GM23338 (cell line): ENCODE measurements at regions not wholly inside any gene's neighbourhood (a gene's known extent, or its start where the extent isn't known, plus 50 kb on each side); places are given as distances from the start of the nearest gene placed in this dataset.

ENCODE experiments used
- ATAC-seq: fragments of 200-7000 bp; cut with Tn5 transposase; 3 replicates; pipeline ENCODE4 v1.9.1; 2020
- DNase-seq: peaks from one replicate; pipeline ENCODE4 v3.0.0-alpha.2; 2015; ENCODE audit warnings: low spot score
- H2AFZ ChIP-seq: fragments of 200-600 bp; sonication (generic); 2 replicates; pipeline ENCODE4 v1.8.0; 2016; ENCODE audit warnings: antibody characterized with exemption, mild to moderate bottlenecking, moderate library complexity
- H3F3A ChIP-seq: fragments of 200-600 bp; sonication (generic); replicated peaks from 2 replicates; pipeline ENCODE4 v1.8.0; 2017; ENCODE audit warnings: antibody characterized with exemption, mixed run types, low read depth
- H3K27ac ChIP-seq: fragments of 200-600 bp; sonication (generic); 2 replicates; pipeline ENCODE4 v1.6.1; 2016; ENCODE audit warnings: low read depth
- H3K27me3 ChIP-seq: fragments of 200-600 bp; sonication (generic); 2 replicates; pipeline ENCODE4 v1.8.0; 2016; ENCODE audit warnings: mild to moderate bottlenecking, mixed run types, moderate library complexity; ENCODE audit not compliant: insufficient read depth
- H3K36me3 ChIP-seq: fragments of 200-600 bp; sonication (generic); 2 replicates; pipeline ENCODE4 v1.8.0; 2016; ENCODE audit warnings: mild to moderate bottlenecking; ENCODE audit not compliant: insufficient read depth
- H3K4me1 ChIP-seq: fragments of 200-600 bp; sonication (generic); 2 replicates; pipeline ENCODE4 v1.8.0; 2016; ENCODE audit warnings: mild to moderate bottlenecking, moderate library complexity; ENCODE audit not compliant: insufficient read depth
- H3K4me2 ChIP-seq: fragments of 200-600 bp; sonication (generic); 2 replicates; pipeline ENCODE4 v1.7.1; 2017; ENCODE audit warnings: mixed run types
- H3K4me3 ChIP-seq: fragments of 200-600 bp; sonication (generic); 2 replicates; pipeline ENCODE4 v1.6.1; 2016; ENCODE audit warnings: mixed run types
- H3K79me2 ChIP-seq: fragments of 200-600 bp; sonication (generic); replicated peaks from 2 replicates; pipeline ENCODE4 v1.8.0; 2017; ENCODE audit warnings: mild to moderate bottlenecking; ENCODE audit not compliant: insufficient read depth
- H3K9me2 ChIP-seq: fragments of 200-600 bp; sonication (generic); 2 replicates; pipeline ENCODE4 v1.8.0; 2017; ENCODE audit not compliant: insufficient read depth
- H4K20me1 ChIP-seq: fragments of 200-600 bp; sonication (generic); replicated peaks from 2 replicates; pipeline ENCODE4 v1.8.0; 2017; ENCODE audit warnings: mild to moderate bottlenecking; ENCODE audit not compliant: insufficient read depth
- H3K27ac Mint-ChIP-seq: 2 replicates; pipeline ENCODE4 v1.8.0; 2020; ENCODE audit warnings: inconsistent platforms, mild to moderate bottlenecking, moderate library complexity, mixed read lengths
- H3K27me3 Mint-ChIP-seq: 3 replicates; pipeline ENCODE4 v1.8.0; 2022; ENCODE audit warnings: low read depth, mild to moderate bottlenecking, moderate library complexity, mixed read lengths, inconsistent platforms; ENCODE audit not compliant: insufficient read depth, poor library complexity
- H3K36me3 Mint-ChIP-seq: 3 replicates; pipeline ENCODE4 v1.8.0; 2021; ENCODE audit warnings: low read depth, mild to moderate bottlenecking, inconsistent platforms, moderate library complexity, mixed read lengths
- H3K4me1 Mint-ChIP-seq: 3 replicates; pipeline ENCODE4 v1.8.0; 2020; ENCODE audit warnings: mild to moderate bottlenecking, inconsistent platforms, mixed read lengths
- H3K4me3 Mint-ChIP-seq: 3 replicates; pipeline ENCODE4 v1.8.0; 2021; ENCODE audit warnings: moderate library complexity, mild to moderate bottlenecking, inconsistent platforms, mixed read lengths
- H3K9me3 Mint-ChIP-seq: 3 replicates; pipeline ENCODE4 v1.8.0; 2020; ENCODE audit warnings: moderate library complexity, mild to moderate bottlenecking, inconsistent platforms, mixed read lengths
- CREB1 ChIP-seq: fragments of 250-450 bp; sonication (Bioruptor Pico); IDR thresholded peaks from 2 replicates; pipeline ENCODE4 v1.5.0; 2020; ENCODE audit warnings: low read depth, mild to moderate bottlenecking, moderate library complexity
- EZH2 ChIP-seq: fragments of 200-600 bp; sonication (generic); IDR thresholded peaks from one replicate; pipeline ENCODE4 v1.8.0; 2017; ENCODE audit warnings: antibody characterized with exemption, mild to moderate bottlenecking, low read depth; ENCODE audit not compliant: unreplicated experiment
- JUNB ChIP-seq: IDR thresholded peaks from one replicate; pipeline ENCODE4 v1.6.1; 2016; ENCODE audit warnings: antibody characterized with exemption; ENCODE audit not compliant: unreplicated experiment
- NANOG ChIP-seq: IDR thresholded peaks from 2 replicates; pipeline ENCODE4 v1.6.1; 2016; ENCODE audit warnings: antibody characterized with exemption, borderline replicate concordance
- REST ChIP-seq: IDR thresholded peaks from one replicate; pipeline ENCODE4 v1.6.1; 2018; ENCODE audit warnings: antibody characterized with exemption; ENCODE audit not compliant: unreplicated experiment
- STAT1 ChIP-seq: IDR thresholded peaks from one replicate; pipeline ENCODE4 v1.6.1; 2016; ENCODE audit warnings: antibody characterized with exemption; ENCODE audit not compliant: unreplicated experiment
- ZNF114 ChIP-seq: fragments of 250-450 bp; sonication (Bioruptor Pico); IDR thresholded peaks from 2 replicates; pipeline ENCODE4 v1.5.0; 2020; ENCODE audit warnings: mild to moderate bottlenecking, moderate library complexity
- ZNF331 ChIP-seq: fragments of 250-450 bp; sonication (Bioruptor Pico); IDR thresholded peaks from 2 replicates; pipeline ENCODE4 v1.5.0; 2020; ENCODE audit warnings: low read depth, mild to moderate bottlenecking, moderate library complexity
- ZNF462 ChIP-seq: fragments of 250-450 bp; sonication (Bioruptor Pico); IDR thresholded peaks from 2 replicates; pipeline ENCODE4 v1.5.0; 2020; ENCODE audit warnings: mild to moderate bottlenecking, moderate library complexity
- TF ChIP-seq, protein P1 (sequence below), 2 experiments: fragments of 200-600 bp in 1 of 2; sonication (generic) in 1 of 2; conservative IDR thresholded peaks; 2 replicates each; pipeline versions ENCODE4 v1.5.1 to v1.6.1; 2016 to 2017; ENCODE audit warnings: antibody characterized with exemption in 2 of 2, low read depth in 2 of 2, mild to moderate bottlenecking in 2 of 2, moderate library complexity in 1 of 2
- TF ChIP-seq, protein P2 (sequence below): IDR thresholded peaks from 2 replicates; pipeline ENCODE4 v1.6.1; 2016; ENCODE audit warnings: antibody characterized with exemption

DNA sequence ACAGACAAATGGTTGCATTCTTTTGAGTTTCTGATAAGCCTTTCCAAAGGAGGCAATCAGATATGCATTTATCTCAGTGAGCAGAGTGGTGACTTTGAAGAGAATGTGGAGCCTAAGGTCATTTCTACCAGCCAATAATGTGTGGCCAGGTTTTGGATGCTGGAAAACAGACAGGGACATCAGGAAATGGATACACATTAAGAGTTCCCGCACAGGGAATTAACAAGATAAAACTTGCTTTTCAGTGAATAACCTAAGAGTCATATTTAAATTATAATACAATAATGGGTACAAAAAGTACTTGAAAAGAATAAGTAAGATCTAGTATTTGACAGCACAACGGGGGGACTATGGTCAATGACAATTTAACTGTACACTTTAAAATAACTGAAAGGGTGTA is 492.3 kb upstream of the FAM241A start:
- H3K9me2 ChIP-seq = no peaks in the 10 kb centered on the region
- H4K20me1 ChIP-seq = no peaks in the 10 kb centered on the region
- Mint-ChIP-seq H3K27me3 (no peaks in the 10 kb centered on the region), H3K9me3 (no peaks in the 10 kb centered on the region), H3K27ac (no peak overlapping the region), H3K4me1 (peaks cover 35% of the 10 kb centered on the region), H3K4me3 (no peak overlapping the region), H3K36me3 (no peaks in the 10 kb centered on the region)
- no peak overlapping the region for H3K4me2 ChIP-seq
- peaks cover 28% of the 10 kb centered on the region for H3K4me1 ChIP-seq
- no peak overlapping the region for H3K4me3 ChIP-seq
- ATAC-seq (no peak), DNase-seq (no peak)
- H3K27ac ChIP-seq = no peak overlapping the region
- H3K79me2 ChIP-seq = no peaks in the 10 kb centered on the region
- H2AFZ ChIP-seq = no peak overlapping the region
- H3K36me3 ChIP-seq = no peaks in the 10 kb centered on the region
- no peaks in the 10 kb centered on the region for H3K27me3 ChIP-seq
- TF ChIP-seq NANOG (no peak), STAT1 (no peak), ZNF114 (CRISPR knock-in tag) (no peak), EZH2 (no peak), REST (no peak), CREB1 (CRISPR knock-in tag) (no peak), ZNF331 (CRISPR knock-in tag) (no peak), ZNF462 (CRISPR knock-in tag) (no peak), JUNB (no peak)
- TF ChIP-seq, protein P1, sequence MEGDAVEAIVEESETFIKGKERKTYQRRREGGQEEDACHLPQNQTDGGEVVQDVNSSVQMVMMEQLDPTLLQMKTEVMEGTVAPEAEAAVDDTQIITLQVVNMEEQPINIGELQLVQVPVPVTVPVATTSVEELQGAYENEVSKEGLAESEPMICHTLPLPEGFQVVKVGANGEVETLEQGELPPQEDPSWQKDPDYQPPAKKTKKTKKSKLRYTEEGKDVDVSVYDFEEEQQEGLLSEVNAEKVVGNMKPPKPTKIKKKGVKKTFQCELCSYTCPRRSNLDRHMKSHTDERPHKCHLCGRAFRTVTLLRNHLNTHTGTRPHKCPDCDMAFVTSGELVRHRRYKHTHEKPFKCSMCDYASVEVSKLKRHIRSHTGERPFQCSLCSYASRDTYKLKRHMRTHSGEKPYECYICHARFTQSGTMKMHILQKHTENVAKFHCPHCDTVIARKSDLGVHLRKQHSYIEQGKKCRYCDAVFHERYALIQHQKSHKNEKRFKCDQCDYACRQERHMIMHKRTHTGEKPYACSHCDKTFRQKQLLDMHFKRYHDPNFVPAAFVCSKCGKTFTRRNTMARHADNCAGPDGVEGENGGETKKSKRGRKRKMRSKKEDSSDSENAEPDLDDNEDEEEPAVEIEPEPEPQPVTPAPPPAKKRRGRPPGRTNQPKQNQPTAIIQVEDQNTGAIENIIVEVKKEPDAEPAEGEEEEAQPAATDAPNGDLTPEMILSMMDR (conservative IDR thresholded peaks at IDR 0.05; ENCODE audit: low read depth in 2 of 2) = no peak
- TF ChIP-seq, protein P2, sequence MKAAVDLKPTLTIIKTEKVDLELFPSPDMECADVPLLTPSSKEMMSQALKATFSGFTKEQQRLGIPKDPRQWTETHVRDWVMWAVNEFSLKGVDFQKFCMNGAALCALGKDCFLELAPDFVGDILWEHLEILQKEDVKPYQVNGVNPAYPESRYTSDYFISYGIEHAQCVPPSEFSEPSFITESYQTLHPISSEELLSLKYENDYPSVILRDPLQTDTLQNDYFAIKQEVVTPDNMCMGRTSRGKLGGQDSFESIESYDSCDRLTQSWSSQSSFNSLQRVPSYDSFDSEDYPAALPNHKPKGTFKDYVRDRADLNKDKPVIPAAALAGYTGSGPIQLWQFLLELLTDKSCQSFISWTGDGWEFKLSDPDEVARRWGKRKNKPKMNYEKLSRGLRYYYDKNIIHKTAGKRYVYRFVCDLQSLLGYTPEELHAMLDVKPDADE = no peak
- no peaks in the 10 kb centered on the region for H3F3A ChIP-seq
